ENCODE measurements at regions not wholly inside any gene's neighbourhood (a gene's known extent, or its start where the extent isn't known, plus 50 kb on each side); places are given as distances from the start of the nearest gene placed in this dataset.

- TF ChIP-seq REST (IDR thresholded peaks at IDR 0.05; ENCODE audit: low read depth) = no peak
- no peak for TF ChIP-seq RAD21 (IDR thresholded peaks at IDR 0.05; ENCODE audit: low read depth)
- TF ChIP-seq CEBPB (IDR thresholded peaks at IDR 0.05; ENCODE audit: low read depth) = no peak
Measured at GRCh38 chr12:28033538-28033915, 61.0 kb upstream of the PTHLH start (continued).

DNA sequence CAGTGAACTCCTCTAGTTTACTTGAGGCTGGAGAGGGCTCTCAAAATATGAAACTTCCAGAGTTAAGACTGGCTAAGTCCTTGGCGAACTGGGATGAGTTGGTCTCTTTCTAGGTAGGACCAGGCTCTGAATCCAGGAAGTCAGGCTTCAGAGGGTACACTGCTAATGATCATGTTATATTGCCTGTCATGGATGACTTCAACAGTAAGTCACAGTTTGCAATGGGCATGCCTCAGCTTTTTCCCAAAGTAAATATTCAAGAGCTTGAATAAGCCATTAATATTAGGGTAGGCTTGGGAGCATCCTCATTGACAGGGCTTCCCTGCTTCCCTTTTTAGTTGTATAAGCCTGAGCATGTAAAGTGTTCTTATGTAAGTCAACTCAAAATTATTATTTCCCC is 61.7 kb upstream of the PTHLH start:
- Histone ChIP-seq H4K20me1 (ENCODE audit: insufficient read depth) (no peaks in the 10 kb centered on the region), H3K4me2 (ENCODE audit: low read length) (no peak overlapping the region), H3K27me3 (ENCODE audit: insufficient read depth, low read length) (no peaks in the 10 kb centered on the region), H3K4me1 (ENCODE audit: control insufficient read depth in 1 of 2, insufficient read depth in 2 of 2, low read length in 2 of 2) (peaks cover 0 to 11% of the 10 kb centered on the region in 2 experiments; a peak in 2 of 4 replicates), H3K9ac (ENCODE audit: low read length) (no peak overlapping the region), H3K79me2 (ENCODE audit: insufficient read depth, low read length) (no peaks in the 10 kb centered on the region), H3K36me3 (ENCODE audit: control insufficient read depth in 1 of 2, insufficient read depth in 2 of 2, low read length in 2 of 2) (no peaks in the 10 kb centered on the region), H2AFZ (ENCODE audit: low read depth, low read length, poor library complexity, severe bottlenecking) (no peak overlapping the region), H3K4me3 (replicated peaks in 1 of 2; ENCODE audit: low read depth in 1 of 2, low read length in 2 of 2) (no peak overlapping the region), H3K9me3 (ENCODE audit: control insufficient read depth in 1 of 2, insufficient read depth in 1 of 2, low read depth in 1 of 2, low read length in 2 of 2) (no peaks in the 10 kb centered on the region), H3K9me2 (ENCODE audit: insufficient read depth) (no peaks in the 10 kb centered on the region), H3K27ac (ENCODE audit: low read depth, low read length) (no peak overlapping the region)
- intact Hi-C loops (cut with micrococcal nuclease) = no loop called here
- ChIA-PET RAD21 (ENCODE audit: low non-redundant PET in 1 of 2, low total read pairs in 2 of 2, uncharacterized antibody in 2 of 2, unreplicated experiment in 2 of 2) (no interaction called here), POLR2A (interaction anchor here (1.6 kb wide), 1 partner anchor 12 kb away, joined by 4 read pairs; no protein-coding TSS in a partner anchor), CTCF (no interaction called here)
- no peak for DNase-seq (ENCODE audit: low read depth, low spot score)
- no peak for ATAC-seq
- no peak for TF ChIP-seq POLR2AphosphoS5 (IDR thresholded peaks at IDR 0.05; ENCODE audit: low read depth, low read length)
- no TSS peak for BruUV-seq (replicated peaks)

DNA sequence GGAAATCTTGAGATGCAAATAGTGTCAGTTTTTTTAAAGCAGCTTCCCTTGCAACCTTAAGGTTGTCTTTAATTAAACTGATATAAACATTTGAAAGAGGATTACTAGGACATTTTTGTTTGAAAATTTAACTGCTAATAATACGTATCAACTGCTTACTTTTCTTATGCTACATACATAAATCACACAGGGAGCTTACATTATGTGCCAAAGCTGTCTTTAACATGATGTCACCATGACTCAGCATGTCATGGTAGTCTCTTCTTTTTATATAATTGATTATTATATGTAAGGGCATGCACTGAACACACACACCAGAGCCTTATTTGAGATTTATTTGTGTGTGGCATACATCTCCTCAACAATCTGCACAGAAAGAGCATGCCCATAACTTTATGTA is 63.0 kb upstream of the PTHLH start:
- H4K20me1 ChIP-seq (ENCODE audit: insufficient read depth) = no peaks in the 10 kb centered on the region
- H3K4me1 ChIP-seq (ENCODE audit: control insufficient read depth in 1 of 2, insufficient read depth in 2 of 2, low read length in 2 of 2) = peaks cover 0 to 11% of the 10 kb centered on the region in 2 experiments; a peak in 2 of 4 replicates
- no peak overlapping the region for H3K27ac ChIP-seq (ENCODE audit: low read depth, low read length)
- no peaks in the 10 kb centered on the region for H3K27me3 ChIP-seq (ENCODE audit: insufficient read depth, low read length)
- H3K79me2 ChIP-seq (ENCODE audit: insufficient read depth, low read length) = no peaks in the 10 kb centered on the region
- TF ChIP-seq JUND (IDR thresholded peaks at IDR 0.05) (0 out of 2 replicates have a peak, but pooled peaks have one; percentile 11), REST (IDR thresholded peaks at IDR 0.05; ENCODE audit: low read depth) (no peak), FOSL1 (IDR thresholded peaks at IDR 0.05; ENCODE audit: low read depth) (peak; percentile 27; the same call in 1 of the 2 replicates)
- no peaks in the 10 kb centered on the region for H3K36me3 ChIP-seq (ENCODE audit: control insufficient read depth in 1 of 2, insufficient read depth in 2 of 2, low read length in 2 of 2)
- peak overlapping the region; percentile 20 for H2AFZ ChIP-seq (ENCODE audit: low read depth, low read length, poor library complexity, severe bottlenecking)
- no peak overlapping the region for H3K4me3 ChIP-seq (replicated peaks in 1 of 2; ENCODE audit: low read depth in 1 of 2, low read length in 2 of 2)
- ChIA-PET RAD21 (ENCODE audit: low non-redundant PET in 1 of 2, low total read pairs in 2 of 2, uncharacterized antibody in 2 of 2, unreplicated experiment in 2 of 2) (no interaction called here), POLR2A (interaction anchor here (1.6 kb wide), 1 partner anchor 14 kb away, joined by 4 read pairs; no protein-coding TSS in a partner anchor), CTCF (no interaction called here)
- H3K4me2 ChIP-seq (ENCODE audit: low read length) = no peak overlapping the region
- H3K9me2 ChIP-seq (ENCODE audit: insufficient read depth) = no peaks in the 10 kb centered on the region
- ATAC-seq (no peak), DNase-seq (ENCODE audit: low read depth, low spot score) (no peak)
- intact Hi-C loops (cut with micrococcal nuclease) = no loop called here
- no TSS peak for BruUV-seq (replicated peaks)
- H3K9ac ChIP-seq (ENCODE audit: low read length) = no peak overlapping the region
- no peaks in the 10 kb centered on the region for H3K9me3 ChIP-seq (ENCODE audit: control insufficient read depth in 1 of 2, insufficient read depth in 1 of 2, low read depth in 1 of 2, low read length in 2 of 2)

All from HCT116 (cell line).